ENCODE measurements at regions not wholly inside any gene's neighbourhood (a gene's known extent, or its start where the extent isn't known, plus 50 kb on each side); places are given as distances from the start of the nearest gene placed in this dataset.

DNA sequence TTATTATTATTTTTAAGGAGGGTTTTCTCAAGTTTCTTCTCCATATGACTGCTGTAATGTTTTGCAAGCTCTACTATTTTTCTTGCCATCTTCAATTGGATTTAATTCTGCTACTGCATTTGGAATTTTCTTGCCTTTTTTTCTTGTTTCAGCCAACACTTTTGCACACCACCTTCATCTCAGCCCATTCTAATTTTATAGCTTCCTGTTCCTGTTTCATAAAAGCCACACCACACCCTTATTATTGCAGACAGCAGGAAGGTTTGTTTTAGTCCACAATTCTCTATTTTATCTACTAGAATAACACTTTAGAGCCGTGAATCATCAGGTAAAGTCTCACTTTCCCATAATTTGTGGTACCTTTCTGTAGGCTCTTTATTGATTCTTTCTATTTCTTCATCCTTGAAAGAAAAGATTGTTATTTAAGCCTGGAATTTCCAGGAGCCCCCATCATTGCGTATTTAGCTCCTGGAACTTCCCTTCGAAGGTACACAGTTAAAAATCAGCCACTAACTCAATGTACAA, 209.3 kb upstream of the TBX20 start:
- DNase-seq (ENCODE audit: low read depth): peak; percentile 60
- no peak overlapping the region for H3K4me3 ChIP-seq (ENCODE audit: low read depth, low read length)
- TF ChIP-seq, protein P1, sequence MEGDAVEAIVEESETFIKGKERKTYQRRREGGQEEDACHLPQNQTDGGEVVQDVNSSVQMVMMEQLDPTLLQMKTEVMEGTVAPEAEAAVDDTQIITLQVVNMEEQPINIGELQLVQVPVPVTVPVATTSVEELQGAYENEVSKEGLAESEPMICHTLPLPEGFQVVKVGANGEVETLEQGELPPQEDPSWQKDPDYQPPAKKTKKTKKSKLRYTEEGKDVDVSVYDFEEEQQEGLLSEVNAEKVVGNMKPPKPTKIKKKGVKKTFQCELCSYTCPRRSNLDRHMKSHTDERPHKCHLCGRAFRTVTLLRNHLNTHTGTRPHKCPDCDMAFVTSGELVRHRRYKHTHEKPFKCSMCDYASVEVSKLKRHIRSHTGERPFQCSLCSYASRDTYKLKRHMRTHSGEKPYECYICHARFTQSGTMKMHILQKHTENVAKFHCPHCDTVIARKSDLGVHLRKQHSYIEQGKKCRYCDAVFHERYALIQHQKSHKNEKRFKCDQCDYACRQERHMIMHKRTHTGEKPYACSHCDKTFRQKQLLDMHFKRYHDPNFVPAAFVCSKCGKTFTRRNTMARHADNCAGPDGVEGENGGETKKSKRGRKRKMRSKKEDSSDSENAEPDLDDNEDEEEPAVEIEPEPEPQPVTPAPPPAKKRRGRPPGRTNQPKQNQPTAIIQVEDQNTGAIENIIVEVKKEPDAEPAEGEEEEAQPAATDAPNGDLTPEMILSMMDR (IDR thresholded peaks at IDR 0.05; ENCODE audit: low read depth, low read length): no peak
- TF ChIP-seq POLR2A (IDR thresholded peaks at IDR 0.05; ENCODE audit: extremely low read depth, insufficient read length) (no peak), MYC (IDR thresholded peaks at IDR 0.05; ENCODE audit: low read depth, low read length) (no peak)
- TF ChIP-seq, protein P2, sequence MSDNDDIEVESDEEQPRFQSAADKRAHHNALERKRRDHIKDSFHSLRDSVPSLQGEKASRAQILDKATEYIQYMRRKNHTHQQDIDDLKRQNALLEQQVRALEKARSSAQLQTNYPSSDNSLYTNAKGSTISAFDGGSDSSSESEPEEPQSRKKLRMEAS (IDR thresholded peaks at IDR 0.05; ENCODE audit: low read depth, low read length): no peak

DNA sequence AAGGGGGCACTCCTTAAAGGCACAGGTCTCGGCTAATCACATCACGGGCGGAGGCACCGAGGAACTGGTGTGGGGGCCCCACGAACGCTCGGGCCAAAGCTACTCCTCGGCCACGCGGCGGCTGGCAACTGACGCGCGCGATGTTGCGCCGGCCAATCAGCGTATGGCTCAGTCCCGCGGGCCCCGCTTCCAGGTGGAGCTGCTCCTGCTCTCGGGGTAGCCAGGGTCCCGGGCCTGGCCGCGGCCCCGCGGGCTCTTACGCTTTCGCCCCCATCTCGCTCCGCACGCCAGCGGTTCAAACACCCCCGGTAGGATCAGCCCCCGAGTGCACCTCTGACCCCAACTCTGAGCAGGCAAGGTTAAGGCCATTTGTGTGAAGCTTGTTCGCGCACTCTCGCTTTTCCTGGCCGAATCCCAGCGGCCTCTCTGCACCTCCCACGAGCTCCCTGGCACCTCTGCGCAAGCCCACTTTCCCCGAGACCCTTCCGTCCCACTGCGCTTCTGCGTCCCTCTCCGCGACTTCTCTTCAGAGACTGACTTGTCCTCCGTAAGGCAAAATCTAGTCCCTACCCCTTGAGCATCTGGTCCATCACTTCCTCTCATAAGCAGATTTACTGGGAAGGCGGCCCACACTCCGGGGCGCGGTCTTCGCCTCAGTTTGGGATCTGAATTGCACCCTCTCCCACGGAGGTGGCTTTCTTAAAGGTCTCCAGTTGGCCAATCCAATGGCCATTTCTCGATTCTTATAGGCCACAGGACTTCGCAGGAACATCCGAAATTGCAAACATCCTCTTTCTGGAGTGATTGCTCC, 200.9 kb upstream of the TBX20 start:
- DNase-seq (ENCODE audit: low read depth): no peak
- H3K4me3 ChIP-seq (ENCODE audit: low read depth, low read length): no peak overlapping the region
- no peak for TF ChIP-seq POLR2A (IDR thresholded peaks at IDR 0.05; ENCODE audit: extremely low read depth, insufficient read length)
- TF ChIP-seq, protein P1 (IDR thresholded peaks at IDR 0.05; ENCODE audit: low read depth, low read length): no peak
- TF ChIP-seq, protein P2 (IDR thresholded peaks at IDR 0.05; ENCODE audit: low read depth, low read length): no peak
- no peak for TF ChIP-seq MYC (IDR thresholded peaks at IDR 0.05; ENCODE audit: low read depth, low read length)

DNA sequence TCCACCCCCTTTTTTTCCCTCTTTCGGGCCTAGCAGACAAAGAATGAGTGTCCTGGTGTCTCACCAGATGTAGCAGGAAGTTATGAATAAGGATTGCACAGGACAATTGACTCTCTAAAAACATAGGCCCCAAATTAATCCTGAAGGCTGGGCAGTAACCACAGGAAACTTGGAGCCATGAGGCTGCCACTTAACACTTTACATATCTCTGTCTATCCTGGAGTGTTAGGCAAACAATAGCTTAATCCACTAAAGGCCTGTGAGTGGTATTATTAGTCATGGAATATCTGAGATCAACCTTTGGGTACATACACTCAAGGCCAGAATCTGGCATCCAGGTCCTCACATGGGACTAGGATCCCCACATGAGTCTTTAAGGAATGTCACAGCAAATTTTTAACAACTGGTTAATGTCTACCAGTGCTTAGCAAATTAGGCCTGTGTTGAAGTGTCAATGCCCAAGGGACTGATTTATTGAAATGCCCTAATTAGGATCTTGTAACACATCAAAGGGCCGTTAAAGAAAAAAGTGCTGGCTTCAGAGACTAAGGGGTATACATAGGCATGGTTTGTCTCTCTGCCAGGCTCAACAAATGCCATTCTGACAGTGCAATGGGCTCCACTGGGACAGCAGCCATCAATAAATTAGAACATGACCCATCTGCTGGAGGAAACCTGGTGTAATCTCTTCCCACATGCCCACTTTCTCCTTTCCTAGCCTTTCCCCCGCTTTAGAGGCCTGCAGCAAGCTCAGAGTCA, 196.7 kb upstream of the TBX20 start:
- no peak overlapping the region for H3K4me3 ChIP-seq (ENCODE audit: low read depth, low read length)
- TF ChIP-seq POLR2A (IDR thresholded peaks at IDR 0.05; ENCODE audit: extremely low read depth, insufficient read length): no peak
- no peak for TF ChIP-seq MYC (IDR thresholded peaks at IDR 0.05; ENCODE audit: low read depth, low read length)
- TF ChIP-seq, protein P2 (IDR thresholded peaks at IDR 0.05; ENCODE audit: low read depth, low read length): no peak
- TF ChIP-seq, protein P1 (IDR thresholded peaks at IDR 0.05; ENCODE audit: low read depth, low read length): no peak
- DNase-seq (ENCODE audit: low read depth): no peak

DNA sequence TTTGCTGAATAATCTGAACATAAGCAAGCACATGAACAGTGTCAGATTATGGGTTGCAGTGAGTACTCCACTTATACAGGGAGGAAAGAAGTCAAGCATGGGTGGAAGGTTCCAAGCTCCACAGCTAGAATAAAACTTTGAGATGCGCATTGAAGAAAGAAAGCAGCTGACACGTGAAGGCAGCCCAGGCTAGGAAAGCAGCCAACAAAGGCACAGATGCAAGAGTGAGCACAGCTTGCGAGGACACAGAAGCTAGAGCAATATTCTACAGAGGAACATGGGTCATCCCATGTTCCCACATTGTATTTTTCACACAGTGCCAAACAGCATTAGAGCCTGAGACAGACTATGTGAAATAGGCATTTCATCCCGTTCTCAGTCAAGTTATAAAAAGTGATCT, 194.6 kb upstream of the TBX20 start:
- H3K4me3 ChIP-seq (ENCODE audit: low read depth, low read length): no peak overlapping the region
- TF ChIP-seq, protein P1 (IDR thresholded peaks at IDR 0.05; ENCODE audit: low read depth, low read length): no peak
- no peak for TF ChIP-seq MYC (IDR thresholded peaks at IDR 0.05; ENCODE audit: low read depth, low read length)
- TF ChIP-seq POLR2A (IDR thresholded peaks at IDR 0.05; ENCODE audit: extremely low read depth, insufficient read length): no peak
- TF ChIP-seq, protein P2 (IDR thresholded peaks at IDR 0.05; ENCODE audit: low read depth, low read length): no peak
- DNase-seq (ENCODE audit: low read depth): no peak

DNA sequence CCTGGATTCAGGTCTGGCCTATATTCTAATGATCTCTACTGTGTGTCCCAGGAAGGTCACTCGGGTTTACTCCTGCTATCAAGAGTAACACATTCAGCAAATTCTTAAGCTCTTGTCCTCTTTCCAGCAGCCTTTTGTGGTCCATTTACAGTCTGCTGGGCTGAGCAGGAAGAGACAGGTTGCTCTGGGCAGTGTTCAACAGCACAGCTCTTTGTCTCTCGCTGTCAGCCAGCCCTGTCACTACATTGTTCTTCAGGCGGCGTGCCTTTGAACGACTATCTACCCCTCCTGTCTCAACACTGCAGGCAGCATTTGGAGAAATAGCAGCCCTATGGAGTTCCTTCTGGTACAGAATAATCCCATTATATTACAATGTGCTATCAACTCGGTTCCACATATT, 192.2 kb upstream of the TBX20 start:
- no peak for DNase-seq (ENCODE audit: low read depth)
- TF ChIP-seq MYC (IDR thresholded peaks at IDR 0.05; ENCODE audit: low read depth, low read length) (no peak), POLR2A (IDR thresholded peaks at IDR 0.05; ENCODE audit: extremely low read depth, insufficient read length) (no peak)
- TF ChIP-seq, protein P1 (IDR thresholded peaks at IDR 0.05; ENCODE audit: low read depth, low read length): no peak
- TF ChIP-seq, protein P2 (IDR thresholded peaks at IDR 0.05; ENCODE audit: low read depth, low read length): no peak
- no peak overlapping the region for H3K4me3 ChIP-seq (ENCODE audit: low read depth, low read length)

Measured in NB4 (cell line).